ENCODE measurements at regions not wholly inside any gene's neighbourhood (a gene's known extent, or its start where the extent isn't known, plus 50 kb on each side); places are given as distances from the start of the nearest gene placed in this dataset.

GRCh38 chr2:61742955-61743354 lies 110.9 kb downstream of the FAM161A start:
- no peak for TF ChIP-seq SP1 (IDR thresholded peaks at IDR 0.05)
- TF ChIP-seq CTBP1 (IDR thresholded peaks at IDR 0.05; ENCODE audit: borderline replicate concordance) = no peak
- no peak for TF ChIP-seq FOXK2 (IDR thresholded peaks at IDR 0.05)
- TF ChIP-seq TARDBP (IDR thresholded peaks at IDR 0.05) = no peak
- no peak for TF ChIP-seq HDGF (IDR thresholded peaks at IDR 0.05; ENCODE audit: borderline replicate concordance)
- no peak for TF ChIP-seq FOXM1 (IDR thresholded peaks at IDR 0.05; ENCODE audit: borderline replicate concordance)
